ENCODE measurements at regions not wholly inside any gene's neighbourhood (a gene's known extent, or its start where the extent isn't known, plus 50 kb on each side); places are given as distances from the start of the nearest gene placed in this dataset.

GRCh38 chr22:49489821-49490220 is 337.9 kb downstream of the BRD1 start:
- Mint-ChIP-seq H3K4me1 (no peaks in the 10 kb centered on the region), H3K36me3 (ENCODE audit: low read depth) (no peaks in the 10 kb centered on the region), H3K4me3 (no peak overlapping the region), H3K27ac (ENCODE audit: unreplicated experiment) (no peak overlapping the region), H3K9me3 (no peaks in the 10 kb centered on the region), H3K27me3 (ENCODE audit: low read depth) (peaks cover 5% of the 10 kb centered on the region)
- DNase-seq (ENCODE audit: low read depth, low spot score), result no peak
- TF ChIP-seq, protein P1, sequence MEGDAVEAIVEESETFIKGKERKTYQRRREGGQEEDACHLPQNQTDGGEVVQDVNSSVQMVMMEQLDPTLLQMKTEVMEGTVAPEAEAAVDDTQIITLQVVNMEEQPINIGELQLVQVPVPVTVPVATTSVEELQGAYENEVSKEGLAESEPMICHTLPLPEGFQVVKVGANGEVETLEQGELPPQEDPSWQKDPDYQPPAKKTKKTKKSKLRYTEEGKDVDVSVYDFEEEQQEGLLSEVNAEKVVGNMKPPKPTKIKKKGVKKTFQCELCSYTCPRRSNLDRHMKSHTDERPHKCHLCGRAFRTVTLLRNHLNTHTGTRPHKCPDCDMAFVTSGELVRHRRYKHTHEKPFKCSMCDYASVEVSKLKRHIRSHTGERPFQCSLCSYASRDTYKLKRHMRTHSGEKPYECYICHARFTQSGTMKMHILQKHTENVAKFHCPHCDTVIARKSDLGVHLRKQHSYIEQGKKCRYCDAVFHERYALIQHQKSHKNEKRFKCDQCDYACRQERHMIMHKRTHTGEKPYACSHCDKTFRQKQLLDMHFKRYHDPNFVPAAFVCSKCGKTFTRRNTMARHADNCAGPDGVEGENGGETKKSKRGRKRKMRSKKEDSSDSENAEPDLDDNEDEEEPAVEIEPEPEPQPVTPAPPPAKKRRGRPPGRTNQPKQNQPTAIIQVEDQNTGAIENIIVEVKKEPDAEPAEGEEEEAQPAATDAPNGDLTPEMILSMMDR (conservative IDR thresholded peaks at IDR 0.05), result no peak

- no peak overlapping the region for H3K4me3 Mint-ChIP-seq
- H3K9me3 Mint-ChIP-seq, result no peaks in the 10 kb centered on the region
Measured at GRCh38 chr22:49488943-49489342, 338.7 kb downstream of the BRD1 start.

GRCh38 chr22:49487950-49488349 is 339.7 kb downstream of the BRD1 start:
- Mint-ChIP-seq H3K4me3 (no peak overlapping the region), H3K27ac (ENCODE audit: unreplicated experiment) (no peak overlapping the region), H3K36me3 (ENCODE audit: low read depth) (no peaks in the 10 kb centered on the region), H3K9me3 (no peaks in the 10 kb centered on the region), H3K27me3 (ENCODE audit: low read depth) (peaks cover 20% of the 10 kb centered on the region), H3K4me1 (no peaks in the 10 kb centered on the region)
- TF ChIP-seq, protein P1 (conservative IDR thresholded peaks at IDR 0.05), result no peak
- DNase-seq (ENCODE audit: low read depth, low spot score), result no peak

More at GRCh38 chr22:49488943-49489342, 338.7 kb downstream of the BRD1 start:
- H3K27ac Mint-ChIP-seq (ENCODE audit: unreplicated experiment), result no peak overlapping the region
- TF ChIP-seq, protein P1 (conservative IDR thresholded peaks at IDR 0.05), result no peak
- no peaks in the 10 kb centered on the region for H3K36me3 Mint-ChIP-seq (ENCODE audit: low read depth)
- peaks cover 11% of the 10 kb centered on the region for H3K27me3 Mint-ChIP-seq (ENCODE audit: low read depth)
- no peaks in the 10 kb centered on the region for H3K4me1 Mint-ChIP-seq
- DNase-seq (ENCODE audit: low read depth, low spot score), result no peak

- TF ChIP-seq, protein P1 (conservative IDR thresholded peaks at IDR 0.05), result no peak
- Mint-ChIP-seq H3K27ac (ENCODE audit: unreplicated experiment) (no peak overlapping the region), H3K4me3 (no peak overlapping the region), H3K4me1 (peaks cover 10% of the 10 kb centered on the region), H3K27me3 (ENCODE audit: low read depth) (peaks cover 37% of the 10 kb centered on the region), H3K36me3 (ENCODE audit: low read depth) (no peaks in the 10 kb centered on the region), H3K9me3 (no peaks in the 10 kb centered on the region)
- DNase-seq (ENCODE audit: low read depth, low spot score), result no peak
Measured at GRCh38 chr22:49486225-49486624, 341.4 kb downstream of the BRD1 start.

DNA sequence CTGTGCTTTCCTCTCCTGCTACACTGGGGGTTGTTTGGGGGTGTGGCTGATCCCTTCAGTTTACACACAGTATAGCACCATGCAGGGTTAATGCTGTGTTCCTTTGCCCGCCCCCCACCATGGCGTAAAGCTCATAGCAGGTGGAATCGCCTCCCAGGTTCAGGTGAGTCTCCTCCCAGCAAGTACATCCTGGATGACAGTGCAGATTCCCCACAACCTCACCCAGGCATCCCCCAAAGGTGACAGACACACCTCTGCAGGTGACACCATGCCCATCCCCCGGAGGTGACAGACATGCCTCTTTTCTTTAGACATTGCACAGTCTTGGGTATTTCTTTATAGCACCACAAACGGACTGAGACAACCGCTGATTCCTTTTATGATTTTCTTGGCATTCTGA is 343.7 kb downstream of the BRD1 start:
- DNase-seq (ENCODE audit: low read depth, low spot score), result no peak
- no peaks in the 10 kb centered on the region for H3K9me3 Mint-ChIP-seq
- H3K4me1 Mint-ChIP-seq, result peaks cover 28% of the 10 kb centered on the region
- no peaks in the 10 kb centered on the region for H3K36me3 Mint-ChIP-seq (ENCODE audit: low read depth)
- TF ChIP-seq, protein P1 (conservative IDR thresholded peaks at IDR 0.05), result no peak
- H3K4me3 Mint-ChIP-seq, result no peak overlapping the region
- H3K27ac Mint-ChIP-seq (ENCODE audit: unreplicated experiment), result no peak overlapping the region
- H3K27me3 Mint-ChIP-seq (ENCODE audit: low read depth), result peaks cover 54% of the 10 kb centered on the region

Measured in neural crest cell (in vitro differentiated cells).